ENCODE measurements at regions not wholly inside any gene's neighbourhood (a gene's known extent, or its start where the extent isn't known, plus 50 kb on each side); places are given as distances from the start of the nearest gene placed in this dataset.
"Not testable (repeated sequence)": the region's sequence is repeated elsewhere in the genome, so short reads cannot be mapped to it uniquely, and the experiment has no call there.

- Mint-ChIP-seq H3K9me3 (peaks cover 0 to 3% (median 0%) of the 10 kb centered on the region in 3 donors), H3K27me3 (no peaks in the 10 kb centered on the region), H3K36me3 (peaks cover 5% of the 10 kb centered on the region), H3K27ac (peak overlapping the region in 1 of 3 donors; percentile 5), H3K4me3 (no peak overlapping the region), H3K4me1 (no peaks in the 10 kb centered on the region)
These were observed 176.1 kb downstream of the TM9SF2 start for GRCh38 chr13:99677116-99677951.

GRCh38 chr13:99671746-99672145 is 170.5 kb downstream of the TM9SF2 start:
- Mint-ChIP-seq H3K4me1 (peaks cover 0 to 5% (median 0%) of the 10 kb centered on the region in 3 donors), H3K4me3 (no peak overlapping the region), H3K36me3 (peaks cover 5% of the 10 kb centered on the region), H3K27me3 (no peaks in the 10 kb centered on the region), H3K27ac (no peak overlapping the region), H3K9me3 (peaks cover 0 to 3% (median 0%) of the 10 kb centered on the region in 3 donors)

GRCh38 chr13:99669096-99669495 is 167.8 kb downstream of the TM9SF2 start:
- H3K27me3 Mint-ChIP-seq, H3K9me3 Mint-ChIP-seq, H3K4me3 Mint-ChIP-seq, H3K27ac Mint-ChIP-seq, H3K36me3 Mint-ChIP-seq, H3K4me1 Mint-ChIP-seq: not testable (repeated sequence)

GRCh38 chr13:99666146-99666805 is 165.0 kb downstream of the TM9SF2 start:
- H3K27ac Mint-ChIP-seq: no peak overlapping the region
- H3K27me3 Mint-ChIP-seq: peaks cover 3% of the 10 kb centered on the region
- no peak overlapping the region for H3K4me3 Mint-ChIP-seq
- no peaks in the 10 kb centered on the region for H3K36me3 Mint-ChIP-seq
- H3K4me1 Mint-ChIP-seq: peaks cover 0 to 5% (median 0%) of the 10 kb centered on the region in 3 donors
- no peaks in the 10 kb centered on the region for H3K9me3 Mint-ChIP-seq

- Mint-ChIP-seq H3K36me3 (no peaks in the 10 kb centered on the region), H3K9me3 (no peaks in the 10 kb centered on the region), H3K4me1 (peaks cover 0 to 2% (median 0%) of the 10 kb centered on the region in 3 donors), H3K27me3 (peaks cover 3% of the 10 kb centered on the region), H3K4me3 (no peak overlapping the region), H3K27ac (no peak overlapping the region)
These were observed 164.4 kb downstream of the TM9SF2 start for GRCh38 chr13:99665711-99666110.

GRCh38 chr13:99663908-99664307 is 162.6 kb downstream of the TM9SF2 start:
- H3K36me3 Mint-ChIP-seq: no peaks in the 10 kb centered on the region
- no peaks in the 10 kb centered on the region for H3K9me3 Mint-ChIP-seq
- H3K4me3 Mint-ChIP-seq: no peak overlapping the region
- peaks cover 3% of the 10 kb centered on the region for H3K27me3 Mint-ChIP-seq
- peaks cover 1 to 3% (median 1%) of the 10 kb centered on the region in 3 donors for H3K4me1 Mint-ChIP-seq
- peak overlapping the region in 1 of 3 donors; percentile 50 for H3K27ac Mint-ChIP-seq

GRCh38 chr13:99663185-99663825 is 162.0 kb downstream of the TM9SF2 start:
- Mint-ChIP-seq H3K27ac (peak overlapping the region in 1 of 3 donors; percentile 50), H3K4me3 (no peak overlapping the region)

GRCh38 chr13:99662678-99663077 is 161.4 kb downstream of the TM9SF2 start:
- H3K27ac Mint-ChIP-seq: no peak overlapping the region
- no peaks in the 10 kb centered on the region for H3K9me3 Mint-ChIP-seq
- peaks cover 6% of the 10 kb centered on the region for H3K27me3 Mint-ChIP-seq
- no peak overlapping the region for H3K4me3 Mint-ChIP-seq
- no peaks in the 10 kb centered on the region for H3K36me3 Mint-ChIP-seq
- H3K4me1 Mint-ChIP-seq: peaks cover 5 to 8% (median 6%) of the 10 kb centered on the region in 3 donors

More at GRCh38 chr13:99663185-99663825, 162.0 kb downstream of the TM9SF2 start:
- Mint-ChIP-seq H3K4me1 (peaks cover 5% of the 10 kb centered on the region in 3 donors), H3K27me3 (peaks cover 3% of the 10 kb centered on the region), H3K9me3 (no peaks in the 10 kb centered on the region), H3K36me3 (no peaks in the 10 kb centered on the region)

GRCh38 chr13:99661791-99662190 is 160.5 kb downstream of the TM9SF2 start:
- H3K4me3 Mint-ChIP-seq: no peak overlapping the region
- H3K36me3 Mint-ChIP-seq: no peaks in the 10 kb centered on the region
- no peak overlapping the region for H3K27ac Mint-ChIP-seq

GRCh38 chr13:99659866-99660554 is 158.7 kb downstream of the TM9SF2 start:
- H3K27me3 Mint-ChIP-seq: peaks cover 10% of the 10 kb centered on the region
- H3K4me3 Mint-ChIP-seq: no peak overlapping the region
- H3K4me1 Mint-ChIP-seq: peaks cover 5 to 23% (median 19%) of the 10 kb centered on the region in 3 donors
- H3K36me3 Mint-ChIP-seq: no peaks in the 10 kb centered on the region
- H3K9me3 Mint-ChIP-seq: no peaks in the 10 kb centered on the region
- no peak overlapping the region for H3K27ac Mint-ChIP-seq

More at GRCh38 chr13:99661791-99662190, 160.5 kb downstream of the TM9SF2 start:
- Mint-ChIP-seq H3K9me3 (no peaks in the 10 kb centered on the region), H3K4me1 (peaks cover 5 to 15% (median 11%) of the 10 kb centered on the region in 3 donors), H3K27me3 (peaks cover 6% of the 10 kb centered on the region)

GRCh38 chr13:99659226-99659625 is 158.0 kb downstream of the TM9SF2 start:
- Mint-ChIP-seq H3K9me3 (no peaks in the 10 kb centered on the region), H3K4me3 (peak overlapping the region in 3 of 4 donors; percentile 30 to 93 (median 57)), H3K27me3 (peaks cover 10% of the 10 kb centered on the region), H3K27ac (no peak overlapping the region), H3K36me3 (no peaks in the 10 kb centered on the region), H3K4me1 (peaks cover 5 to 23% (median 19%) of the 10 kb centered on the region in 3 donors)

GRCh38 chr13:99658261-99658991 is 157.2 kb downstream of the TM9SF2 start:
- peaks cover 5 to 23% (median 19%) of the 10 kb centered on the region in 3 donors for H3K4me1 Mint-ChIP-seq
- no peaks in the 10 kb centered on the region for H3K9me3 Mint-ChIP-seq
- peak overlapping the region in 1 of 3 donors; percentile 59 for H3K27ac Mint-ChIP-seq
- no peaks in the 10 kb centered on the region for H3K36me3 Mint-ChIP-seq
- H3K27me3 Mint-ChIP-seq: peaks cover 10% of the 10 kb centered on the region
- peak overlapping the region; percentile 74 to 93 (median 87) for H3K4me3 Mint-ChIP-seq

- peak overlapping the region; percentile 74 to 93 (median 87) for H3K4me3 Mint-ChIP-seq
- H3K4me1 Mint-ChIP-seq: peaks cover 5 to 23% (median 19%) of the 10 kb centered on the region in 3 donors
- peaks cover 9% of the 10 kb centered on the region for H3K27me3 Mint-ChIP-seq
- H3K27ac Mint-ChIP-seq: no peak overlapping the region
- no peaks in the 10 kb centered on the region for H3K36me3 Mint-ChIP-seq
- no peaks in the 10 kb centered on the region for H3K9me3 Mint-ChIP-seq
These were observed 156.6 kb downstream of the TM9SF2 start for GRCh38 chr13:99657848-99658260.

GRCh38 chr13:99656844-99657381 is 155.6 kb downstream of the TM9SF2 start:
- Mint-ChIP-seq H3K27me3 (peaks cover 7% of the 10 kb centered on the region), H3K4me3 (peak overlapping the region in 1 of 4 donors; percentile 45), H3K9me3 (no peaks in the 10 kb centered on the region), H3K36me3 (no peaks in the 10 kb centered on the region), H3K4me1 (peaks cover 5 to 23% (median 19%) of the 10 kb centered on the region in 3 donors), H3K27ac (no peak overlapping the region)

All from IgD-negative memory B cell (primary cell).